ENCODE measurements at regions not wholly inside any gene's neighbourhood (a gene's known extent, or its start where the extent isn't known, plus 50 kb on each side); places are given as distances from the start of the nearest gene placed in this dataset.
A peak's percentile ranks its signal among the peaks of the same experiment; 100 is the strongest.

DNA sequence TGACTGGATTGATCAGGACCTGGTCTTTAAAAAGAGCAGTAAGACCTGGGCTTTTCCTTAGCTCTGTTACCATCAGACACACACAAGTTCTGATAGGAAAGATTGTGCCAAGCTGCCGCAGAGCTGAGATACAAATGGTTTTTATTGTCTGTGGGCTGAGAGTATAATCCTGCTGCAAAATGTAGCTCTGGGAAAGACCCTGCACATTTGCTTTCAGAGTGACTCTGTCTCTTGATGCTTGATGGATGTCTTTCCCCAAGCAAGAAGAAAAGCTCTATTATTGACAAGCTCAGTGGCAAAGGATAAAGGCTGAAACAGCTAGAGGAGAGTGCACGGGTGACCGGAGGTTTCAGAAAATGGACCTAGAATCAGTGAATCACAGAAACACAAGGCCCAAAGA, 95.3 kb upstream of the PARD3B start:
- intact Hi-C loops (cut with DNase I), result no loop called here
- Histone ChIP-seq H3K9me3 (replicated peaks in 1 of 3) (no peaks in the 10 kb centered on the region), H3K27ac (no peak overlapping the region), H3K36me3 (replicated peaks in 1 of 2) (no peaks in the 10 kb centered on the region), H3K27me3 (no peaks in the 10 kb centered on the region), H3K4me3 (no peak overlapping the region), H3K4me1 (replicated peaks in 1 of 2) (no peaks in the 10 kb centered on the region)
- 75 to 90% (median 81%) methylated on average over 3 of the region's 3 CpGs for WGBS, 4 donors
- TF ChIP-seq POLR2A (IDR thresholded peaks at IDR 0.05), result no peak
- no peak for DNase-seq

- 63 to 68% (median 67%) methylated on average over 2 of the region's 2 CpGs for WGBS, 4 donors
- H3K4me1 ChIP-seq (replicated peaks in 1 of 2), result no peaks in the 10 kb centered on the region
- TF ChIP-seq POLR2A (IDR thresholded peaks at IDR 0.05) (no peak), CTCF (IDR thresholded peaks at IDR 0.05) (no peak)
- no peaks in the 10 kb centered on the region for H3K9me3 ChIP-seq (replicated peaks in 1 of 3)
- no peak overlapping the region for H3K4me3 ChIP-seq
- H3K27ac ChIP-seq, result no peak overlapping the region
- H3K36me3 ChIP-seq (replicated peaks in 1 of 2), result no peaks in the 10 kb centered on the region
- no peak for DNase-seq
- H3K27me3 ChIP-seq, result no peaks in the 10 kb centered on the region
- intact Hi-C loops (cut with DNase I), result no loop called here
Measured at GRCh38 chr2:204451766-204452165, 93.5 kb upstream of the PARD3B start.

- no peaks in the 10 kb centered on the region for H3K27me3 ChIP-seq
- no peaks in the 10 kb centered on the region for H3K4me1 ChIP-seq (replicated peaks in 1 of 2)
- no peak overlapping the region for H3K27ac ChIP-seq
- TF ChIP-seq POLR2A (IDR thresholded peaks at IDR 0.05), result no peak
- no peaks in the 10 kb centered on the region for H3K36me3 ChIP-seq (replicated peaks in 1 of 2)
- 43 to 59% (median 50%) methylated on average over 7 of the region's 7 CpGs for WGBS, 4 donors
- peak in 1 of 7 donors; percentile 2 for DNase-seq
- intact Hi-C loops (cut with DNase I), result no loop called here
- no peaks in the 10 kb centered on the region for H3K9me3 ChIP-seq (replicated peaks in 1 of 3)
- H3K4me3 ChIP-seq, result no peak overlapping the region
Measured at GRCh38 chr2:204452464-204453023, 92.7 kb upstream of the PARD3B start.

DNA sequence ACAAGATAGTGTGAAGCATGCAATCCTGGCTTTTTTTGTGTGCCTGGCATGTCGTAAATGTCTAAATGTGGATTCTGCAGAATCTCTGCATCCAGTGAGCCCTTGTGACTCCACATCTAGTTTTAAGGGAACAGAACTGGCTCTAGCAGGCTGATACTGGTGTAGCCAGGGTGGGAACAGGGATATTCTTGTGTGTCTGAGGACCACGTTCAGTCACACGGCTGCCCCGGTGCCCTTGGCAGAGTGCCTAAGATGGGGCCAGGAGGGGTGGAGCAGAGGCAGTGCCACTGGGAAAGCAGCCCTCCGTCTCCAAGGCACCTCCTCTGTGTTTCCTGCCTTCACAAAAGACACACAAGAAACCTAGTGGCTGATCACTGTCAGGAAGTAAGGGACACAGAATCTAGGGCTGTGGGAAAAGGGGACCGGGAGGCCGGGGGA, 91.5 kb upstream of the PARD3B start:
- peak in 3 of 7 donors; percentile 8 to 23 (median 17) for DNase-seq
- 26 to 39% (median 27%) methylated on average over 6 to 7 of the region's 7 CpGs for WGBS, 4 donors
- Histone ChIP-seq H3K4me1 (replicated peaks in 1 of 2) (no peaks in the 10 kb centered on the region), H3K4me3 (no peak overlapping the region), H3K9me3 (replicated peaks in 1 of 3) (no peaks in the 10 kb centered on the region), H3K36me3 (replicated peaks in 1 of 2) (no peaks in the 10 kb centered on the region), H3K27me3 (no peaks in the 10 kb centered on the region), H3K27ac (no peak overlapping the region)
- intact Hi-C loops (cut with DNase I), result no loop called here
- TF ChIP-seq CTCF (IDR thresholded peaks at IDR 0.05), result no peak
- no peak for TF ChIP-seq POLR2A (IDR thresholded peaks at IDR 0.05)

- WGBS, 4 donors, result 83 to 98% (median 94%) methylated on average over 5 to 6 of the region's 6 CpGs
- TF ChIP-seq CTCF (IDR thresholded peaks at IDR 0.05), result no peak
- no peak for TF ChIP-seq POLR2A (IDR thresholded peaks at IDR 0.05)
- intact Hi-C loops (cut with DNase I), result no loop called here
- Histone ChIP-seq H3K4me1 (replicated peaks in 1 of 2) (no peaks in the 10 kb centered on the region), H3K27me3 (no peaks in the 10 kb centered on the region), H3K27ac (no peak overlapping the region), H3K36me3 (replicated peaks in 1 of 2) (no peaks in the 10 kb centered on the region), H3K4me3 (no peak overlapping the region), H3K9me3 (replicated peaks in 1 of 3) (no peaks in the 10 kb centered on the region)
- DNase-seq, result no peak
Measured at GRCh38 chr2:204454672-204455380, 90.4 kb upstream of the PARD3B start.
